ENCODE measurements at regions not wholly inside any gene's neighbourhood (a gene's known extent, or its start where the extent isn't known, plus 50 kb on each side); places are given as distances from the start of the nearest gene placed in this dataset.

GRCh38 chr6:22972771-22973170 is 403.4 kb downstream of the HDGFL1 start:
- POLR2A ChIA-PET, result no interaction called here
- ATAC-seq, result no peak
- Mint-ChIP-seq H3K9me3 (peaks cover 8% of the 10 kb centered on the region), H3K27me3 (ENCODE audit: low read depth) (no peaks in the 10 kb centered on the region), H3K36me3 (no peaks in the 10 kb centered on the region; the same call in 1 of the 2 replicates), H3K4me1 (no peaks in the 10 kb centered on the region), H3K27ac (no peak overlapping the region), H3K4me3 (no peak overlapping the region)
- CTCF ChIA-PET, result no interaction called here
- no peak for TF ChIP-seq PREB (CRISPR knock-in tag; IDR thresholded peaks at IDR 0.05; ENCODE audit: borderline replicate concordance)
- TF ChIP-seq, protein P1, sequence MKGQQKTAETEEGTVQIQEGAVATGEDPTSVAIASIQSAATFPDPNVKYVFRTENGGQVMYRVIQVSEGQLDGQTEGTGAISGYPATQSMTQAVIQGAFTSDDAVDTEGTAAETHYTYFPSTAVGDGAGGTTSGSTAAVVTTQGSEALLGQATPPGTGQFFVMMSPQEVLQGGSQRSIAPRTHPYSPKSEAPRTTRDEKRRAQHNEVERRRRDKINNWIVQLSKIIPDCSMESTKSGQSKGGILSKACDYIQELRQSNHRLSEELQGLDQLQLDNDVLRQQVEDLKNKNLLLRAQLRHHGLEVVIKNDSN (CRISPR knock-in tag; IDR thresholded peaks at IDR 0.05), result no peak
- TF ChIP-seq, protein P2, sequence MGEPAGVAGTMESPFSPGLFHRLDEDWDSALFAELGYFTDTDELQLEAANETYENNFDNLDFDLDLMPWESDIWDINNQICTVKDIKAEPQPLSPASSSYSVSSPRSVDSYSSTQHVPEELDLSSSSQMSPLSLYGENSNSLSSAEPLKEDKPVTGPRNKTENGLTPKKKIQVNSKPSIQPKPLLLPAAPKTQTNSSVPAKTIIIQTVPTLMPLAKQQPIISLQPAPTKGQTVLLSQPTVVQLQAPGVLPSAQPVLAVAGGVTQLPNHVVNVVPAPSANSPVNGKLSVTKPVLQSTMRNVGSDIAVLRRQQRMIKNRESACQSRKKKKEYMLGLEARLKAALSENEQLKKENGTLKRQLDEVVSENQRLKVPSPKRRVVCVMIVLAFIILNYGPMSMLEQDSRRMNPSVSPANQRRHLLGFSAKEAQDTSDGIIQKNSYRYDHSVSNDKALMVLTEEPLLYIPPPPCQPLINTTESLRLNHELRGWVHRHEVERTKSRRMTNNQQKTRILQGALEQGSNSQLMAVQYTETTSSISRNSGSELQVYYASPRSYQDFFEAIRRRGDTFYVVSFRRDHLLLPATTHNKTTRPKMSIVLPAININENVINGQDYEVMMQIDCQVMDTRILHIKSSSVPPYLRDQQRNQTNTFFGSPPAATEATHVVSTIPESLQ (CRISPR knock-in tag; IDR thresholded peaks at IDR 0.05), result no peak
- TF ChIP-seq ATF3 (CRISPR knock-in tag; conservative IDR thresholded peaks at IDR 0.05), result no peak
- no peak for DNase-seq (ENCODE audit: low spot score)

- TF ChIP-seq PREB (CRISPR knock-in tag; IDR thresholded peaks at IDR 0.05; ENCODE audit: borderline replicate concordance) (no peak), ZNF219 (CRISPR knock-in tag; IDR thresholded peaks at IDR 0.05; ENCODE audit: borderline replicate concordance) (no peak), ATF1 (CRISPR knock-in tag; IDR thresholded peaks at IDR 0.05) (no peak), ZNF263 (CRISPR knock-in tag; IDR thresholded peaks at IDR 0.05; ENCODE audit: low read depth) (no peak), ZBTB43 (CRISPR knock-in tag; IDR thresholded peaks at IDR 0.05) (no peak), OVOL2 (CRISPR knock-in tag; IDR thresholded peaks at IDR 0.05; ENCODE audit: borderline replicate concordance) (no peak), ATF3 (CRISPR knock-in tag; conservative IDR thresholded peaks at IDR 0.05) (no peak), FOXP1 (CRISPR knock-in tag; IDR thresholded peaks at IDR 0.05; ENCODE audit: borderline replicate concordance) (no peak), CBFB (CRISPR knock-in tag; IDR thresholded peaks at IDR 0.05; ENCODE audit: low read depth) (no peak), AFF4 (CRISPR knock-in tag; IDR thresholded peaks at IDR 0.05; ENCODE audit: borderline replicate concordance) (no peak), SOX15 (CRISPR knock-in tag; IDR thresholded peaks at IDR 0.05) (no peak)
- TF ChIP-seq, protein P3, sequence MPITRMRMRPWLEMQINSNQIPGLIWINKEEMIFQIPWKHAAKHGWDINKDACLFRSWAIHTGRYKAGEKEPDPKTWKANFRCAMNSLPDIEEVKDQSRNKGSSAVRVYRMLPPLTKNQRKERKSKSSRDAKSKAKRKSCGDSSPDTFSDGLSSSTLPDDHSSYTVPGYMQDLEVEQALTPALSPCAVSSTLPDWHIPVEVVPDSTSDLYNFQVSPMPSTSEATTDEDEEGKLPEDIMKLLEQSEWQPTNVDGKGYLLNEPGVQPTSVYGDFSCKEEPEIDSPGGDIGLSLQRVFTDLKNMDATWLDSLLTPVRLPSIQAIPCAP (CRISPR knock-in tag; IDR thresholded peaks at IDR 0.05), result no peak
- ATAC-seq, result no peak
Observed at GRCh38 chr6:22975079-22975478, 405.7 kb downstream of the HDGFL1 start.

More at GRCh38 chr6:22975079-22975478, 405.7 kb downstream of the HDGFL1 start:
- H3K27ac Mint-ChIP-seq, result no peak overlapping the region
- no peaks in the 10 kb centered on the region for H3K27me3 Mint-ChIP-seq (ENCODE audit: low read depth)
- POLR2A ChIA-PET, result interaction anchor here (1.0 kb wide), 1 partner anchor 10 kb away, joined by 3 read pairs; no protein-coding TSS in a partner anchor
- H3K4me1 Mint-ChIP-seq, result no peaks in the 10 kb centered on the region
- H3K4me3 Mint-ChIP-seq, result no peak overlapping the region
- peaks cover 7% of the 10 kb centered on the region for H3K9me3 Mint-ChIP-seq
- H3K36me3 Mint-ChIP-seq, result no peaks in the 10 kb centered on the region; the same call in 1 of the 2 replicates
- no peak for DNase-seq (ENCODE audit: low spot score)
- CTCF ChIA-PET, result no interaction called here
